ENCODE measurements at regions not wholly inside any gene's neighbourhood (a gene's known extent, or its start where the extent isn't known, plus 50 kb on each side); places are given as distances from the start of the nearest gene placed in this dataset.

- no peaks in the 10 kb centered on the region for H3K27me3 Mint-ChIP-seq (ENCODE audit: low read depth)
- no peak for ATAC-seq
- POLR2A ChIA-PET, result no interaction called here
- H3K27ac Mint-ChIP-seq, result no peak overlapping the region
- DNase-seq (ENCODE audit: low spot score), result no peak
- H3K36me3 Mint-ChIP-seq, result no peaks in the 10 kb centered on the region
- no peak overlapping the region for H3K4me3 Mint-ChIP-seq
- CTCF ChIA-PET, result no interaction called here
- no peaks in the 10 kb centered on the region for H3K4me1 Mint-ChIP-seq
- H3K9me3 Mint-ChIP-seq, result no peaks in the 10 kb centered on the region
- no peak for TF ChIP-seq CBFB (CRISPR knock-in tag; IDR thresholded peaks at IDR 0.05; ENCODE audit: low read depth)
- no peak for TF ChIP-seq E2F4 (CRISPR knock-in tag; IDR thresholded peaks at IDR 0.05; ENCODE audit: borderline replicate concordance, low read depth)
- no peak for TF ChIP-seq GRHL2 (CRISPR knock-in tag; IDR thresholded peaks at IDR 0.05; ENCODE audit: insufficient replicate concordance, severe bottlenecking)
- TF ChIP-seq CREM (CRISPR knock-in tag; IDR thresholded peaks at IDR 0.05), result no peak
- no peak for TF ChIP-seq PRRX2 (CRISPR knock-in tag; IDR thresholded peaks at IDR 0.05)
- no peak for TF ChIP-seq NR2C2 (CRISPR knock-in tag; IDR thresholded peaks at IDR 0.05)
- no peak for TF ChIP-seq ZNF423 (CRISPR knock-in tag; IDR thresholded peaks at IDR 0.05)
- TF ChIP-seq ATF1 (CRISPR knock-in tag; IDR thresholded peaks at IDR 0.05), result no peak
- no peak for TF ChIP-seq ZNF425 (CRISPR knock-in tag; conservative IDR thresholded peaks at IDR 0.05)
- no peak for TF ChIP-seq ARID4B (CRISPR knock-in tag; IDR thresholded peaks at IDR 0.05; ENCODE audit: borderline replicate concordance)
- TF ChIP-seq MXD4 (CRISPR knock-in tag; IDR thresholded peaks at IDR 0.05; ENCODE audit: borderline replicate concordance), result no peak
- no peak for TF ChIP-seq ZNF281 (CRISPR knock-in tag; IDR thresholded peaks at IDR 0.05)
- TF ChIP-seq SOX15 (CRISPR knock-in tag; IDR thresholded peaks at IDR 0.05), result no peak
These were observed 210.3 kb downstream of the PTEN start for GRCh38 chr10:88073682-88074081.

GRCh38 chr10:88074971-88075370 lies 211.5 kb downstream of the PTEN start:
- H3K27me3 Mint-ChIP-seq (ENCODE audit: low read depth), result no peaks in the 10 kb centered on the region
- no peak for ATAC-seq
- no peak overlapping the region for H3K4me3 Mint-ChIP-seq
- no peak for DNase-seq (ENCODE audit: low spot score)
- ChIA-PET POLR2A (no interaction called here), CTCF (interaction anchor here (1.4 kb wide), 1 partner anchor 224 kb away, joined by 3 read pairs; no protein-coding TSS in a partner anchor)
- no peaks in the 10 kb centered on the region for H3K36me3 Mint-ChIP-seq
- H3K4me1 Mint-ChIP-seq, result no peaks in the 10 kb centered on the region; the same call in 1 of the 2 replicates
- H3K9me3 Mint-ChIP-seq, result no peaks in the 10 kb centered on the region
- no peak overlapping the region for H3K27ac Mint-ChIP-seq
- TF ChIP-seq IRF1 (CRISPR knock-in tag; IDR thresholded peaks at IDR 0.05) (no peak), ERG (CRISPR knock-in tag; IDR thresholded peaks at IDR 0.05) (no peak), ZNF121 (CRISPR knock-in tag; IDR thresholded peaks at IDR 0.05) (no peak), OVOL2 (CRISPR knock-in tag; IDR thresholded peaks at IDR 0.05; ENCODE audit: borderline replicate concordance) (no peak), ZNF138 (CRISPR knock-in tag; conservative IDR thresholded peaks at IDR 0.05) (no peak), MLX (CRISPR knock-in tag; IDR thresholded peaks at IDR 0.05) (no peak), HMGXB4 (CRISPR knock-in tag; IDR thresholded peaks at IDR 0.05) (no peak), MXD4 (CRISPR knock-in tag; IDR thresholded peaks at IDR 0.05; ENCODE audit: borderline replicate concordance) (no peak), FOXJ3 (CRISPR knock-in tag; IDR thresholded peaks at IDR 0.05; ENCODE audit: borderline replicate concordance) (no peak)
